Endodermal cell (in vitro differentiated cells): ENCODE measurements at regions not wholly inside any gene's neighbourhood (a gene's known extent, or its start where the extent isn't known, plus 50 kb on each side); places are given as distances from the start of the nearest gene placed in this dataset.

Source experiments
- DNase-seq: peaks from one replicate; pipeline ENCODE4 v3.0.0-alpha.2; 2017
- H3K27ac ChIP-seq: 2 replicates; pipeline ENCODE4 v1.5.1; 2013; ENCODE audit warnings: mild to moderate bottlenecking, low read depth, low read length, moderate library complexity
- H3K27me3 ChIP-seq: 2 replicates; pipeline ENCODE4 v1.6.1; 2013; ENCODE audit warnings: mild to moderate bottlenecking, low read length, moderate library complexity; ENCODE audit not compliant: insufficient read depth, control insufficient read depth, poor library complexity, severe bottlenecking
- H3K36me3 ChIP-seq: 2 replicates; pipeline ENCODE4 v1.7.0; 2013; ENCODE audit warnings: mild to moderate bottlenecking, low read length, moderate library complexity; ENCODE audit not compliant: control insufficient read depth, insufficient read depth
- H3K4me1 ChIP-seq: one replicate; pipeline ENCODE4 v1.7.0; 2013; ENCODE audit warnings: low read length; ENCODE audit not compliant: control insufficient read depth, insufficient read depth
- H3K4me3 ChIP-seq: 2 replicates; pipeline ENCODE4 v1.5.1; 2013; ENCODE audit warnings: mild to moderate bottlenecking, low read length, moderate library complexity
- H3K9ac ChIP-seq: 2 replicates; pipeline ENCODE4 v1.6.1; 2013; ENCODE audit warnings: mild to moderate bottlenecking, low read length, moderate library complexity; ENCODE audit not compliant: poor library complexity, severe bottlenecking; ENCODE audit errors: extremely low read depth
- H3K9me3 ChIP-seq: 2 replicates; pipeline ENCODE4 v1.6.1; 2013; ENCODE audit warnings: mild to moderate bottlenecking, low read length, moderate library complexity; ENCODE audit not compliant: control insufficient read depth
- H3K27ac Mint-ChIP-seq: 2 replicates; pipeline ENCODE4 v1.8.0; 2020; ENCODE audit warnings: mixed read lengths
- H3K27me3 Mint-ChIP-seq: 2 replicates; pipeline ENCODE4 v1.8.0; 2021; ENCODE audit warnings: mild to moderate bottlenecking, mixed read lengths; ENCODE audit not compliant: insufficient read depth
- H3K36me3 Mint-ChIP-seq: 2 replicates; pipeline ENCODE4 v1.8.0; 2020; ENCODE audit warnings: low read depth, mixed read lengths
- H3K4me1 Mint-ChIP-seq: 2 replicates; pipeline ENCODE4 v1.8.0; 2020; ENCODE audit warnings: mixed read lengths
- H3K4me3 Mint-ChIP-seq: 2 replicates; pipeline ENCODE4 v1.8.0; 2020; ENCODE audit warnings: mild to moderate bottlenecking, moderate library complexity, mixed read lengths
- H3K9me3 Mint-ChIP-seq: 2 replicates; pipeline ENCODE4 v1.8.0; 2020; ENCODE audit warnings: mild to moderate bottlenecking, mixed read lengths
- CTCF ChIP-seq: fragments of 200-600 bp; sonication (generic); conservative IDR thresholded peaks from 2 replicates; pipeline ENCODE4 v1.5.0; 2021; ENCODE audit warnings: antibody characterized with exemption, mild to moderate bottlenecking
- WGBS, 2 experiments: methylation state at CpG; one replicate each; pipeline versions ENCODE4 v1.1.5 to v1.1.7; 2013; ENCODE audit warnings: missing lambda C conversion rate in 2 of 2, mixed read lengths in 1 of 2; ENCODE audit not compliant: insufficient coverage in 1 of 2, insufficient read length in 1 of 2; 5-methylcytosine and 5-hydroxymethylcytosine counted together

GRCh38 chr20:17825960-17826843, 126.4 kb downstream of the BANF2 start:
- Histone ChIP-seq H3K9ac (no peak overlapping the region), H3K27ac (no peak overlapping the region), H3K4me3 (no peak overlapping the region), H3K4me1 (no peaks in the 10 kb centered on the region), H3K27me3 (no peaks in the 10 kb centered on the region), H3K36me3 (no peaks in the 10 kb centered on the region), H3K9me3 (no peaks in the 10 kb centered on the region)
- no peaks in the 10 kb centered on the region for H3K36me3 Mint-ChIP-seq
- 85 to 89% methylated on average over 4 to 6 of the region's 8 CpGs for WGBS, 2 experiments
- no peaks in the 10 kb centered on the region for H3K9me3 Mint-ChIP-seq
- H3K4me3 Mint-ChIP-seq: no peak overlapping the region
- no peak overlapping the region for H3K27ac Mint-ChIP-seq
- H3K4me1 Mint-ChIP-seq: peaks cover 8% of the 10 kb centered on the region
- peaks cover 3% of the 10 kb centered on the region for H3K27me3 Mint-ChIP-seq
- no peak for TF ChIP-seq CTCF
- no peak for DNase-seq

GRCh38 chr20:17825252-17825959, 125.6 kb downstream of the BANF2 start:
- Histone ChIP-seq H3K27me3 (no peaks in the 10 kb centered on the region), H3K4me1 (no peaks in the 10 kb centered on the region), H3K4me3 (no peak overlapping the region), H3K9me3 (no peaks in the 10 kb centered on the region), H3K27ac (no peak overlapping the region), H3K36me3 (no peaks in the 10 kb centered on the region), H3K9ac (no peak overlapping the region)
- Mint-ChIP-seq H3K36me3 (no peaks in the 10 kb centered on the region), H3K27me3 (peaks cover 3% of the 10 kb centered on the region), H3K9me3 (no peaks in the 10 kb centered on the region), H3K4me1 (peaks cover 8% of the 10 kb centered on the region), H3K27ac (no peak overlapping the region), H3K4me3 (no peak overlapping the region)
- 89 to 90% methylated on average over 8 to 15 of the region's 15 CpGs for WGBS, 2 experiments
- TF ChIP-seq CTCF: no peak
- DNase-seq: no peak

GRCh38 chr20:17824676-17825251, 125.0 kb downstream of the BANF2 start:
- Mint-ChIP-seq H3K4me1 (peaks cover 8% of the 10 kb centered on the region), H3K4me3 (no peak overlapping the region), H3K27me3 (peaks cover 3% of the 10 kb centered on the region), H3K36me3 (no peaks in the 10 kb centered on the region), H3K27ac (no peak overlapping the region), H3K9me3 (no peaks in the 10 kb centered on the region)
- Histone ChIP-seq H3K4me1 (no peaks in the 10 kb centered on the region), H3K27me3 (no peaks in the 10 kb centered on the region), H3K9ac (no peak overlapping the region), H3K36me3 (no peaks in the 10 kb centered on the region), H3K27ac (no peak overlapping the region), H3K9me3 (no peaks in the 10 kb centered on the region), H3K4me3 (no peak overlapping the region)
- no peak for DNase-seq
- no peak for TF ChIP-seq CTCF
- WGBS, 2 experiments: 80 to 91% methylated on average over 3 to 7 of the region's 7 CpGs
